NB4 (cell line): ENCODE measurements at regions not wholly inside any gene's neighbourhood (a gene's known extent, or its start where the extent isn't known, plus 50 kb on each side); places are given as distances from the start of the nearest gene placed in this dataset.

ENCODE experiments used
- CTCF ChIP-seq: IDR thresholded peaks from one replicate; pipeline ENCODE4 v1.5.1; 2012; ENCODE audit warnings: low read depth, low read length
- MAX ChIP-seq: IDR thresholded peaks from 2 replicates; pipeline ENCODE4 v1.6.1; 2011; ENCODE audit warnings: low read depth, low read length
- POLR2A ChIP-seq: IDR thresholded peaks from 2 replicates; pipeline ENCODE4 v1.6.1; 2011; ENCODE audit warnings: mild to moderate bottlenecking; ENCODE audit not compliant: insufficient read length; ENCODE audit errors: extremely low read depth

GRCh38 chr15:44861917-44862316 is 94.6 kb upstream of the TERB2 start:
- no peak for TF ChIP-seq CTCF
- no peak for TF ChIP-seq MAX
- no peak for TF ChIP-seq POLR2A
